ENCODE measurements at regions not wholly inside any gene's neighbourhood (a gene's known extent, or its start where the extent isn't known, plus 50 kb on each side); places are given as distances from the start of the nearest gene placed in this dataset.

GRCh38 chr2:78676921-78677696 lies 348.4 kb upstream of the REG3G start:
- TF ChIP-seq, protein P1, sequence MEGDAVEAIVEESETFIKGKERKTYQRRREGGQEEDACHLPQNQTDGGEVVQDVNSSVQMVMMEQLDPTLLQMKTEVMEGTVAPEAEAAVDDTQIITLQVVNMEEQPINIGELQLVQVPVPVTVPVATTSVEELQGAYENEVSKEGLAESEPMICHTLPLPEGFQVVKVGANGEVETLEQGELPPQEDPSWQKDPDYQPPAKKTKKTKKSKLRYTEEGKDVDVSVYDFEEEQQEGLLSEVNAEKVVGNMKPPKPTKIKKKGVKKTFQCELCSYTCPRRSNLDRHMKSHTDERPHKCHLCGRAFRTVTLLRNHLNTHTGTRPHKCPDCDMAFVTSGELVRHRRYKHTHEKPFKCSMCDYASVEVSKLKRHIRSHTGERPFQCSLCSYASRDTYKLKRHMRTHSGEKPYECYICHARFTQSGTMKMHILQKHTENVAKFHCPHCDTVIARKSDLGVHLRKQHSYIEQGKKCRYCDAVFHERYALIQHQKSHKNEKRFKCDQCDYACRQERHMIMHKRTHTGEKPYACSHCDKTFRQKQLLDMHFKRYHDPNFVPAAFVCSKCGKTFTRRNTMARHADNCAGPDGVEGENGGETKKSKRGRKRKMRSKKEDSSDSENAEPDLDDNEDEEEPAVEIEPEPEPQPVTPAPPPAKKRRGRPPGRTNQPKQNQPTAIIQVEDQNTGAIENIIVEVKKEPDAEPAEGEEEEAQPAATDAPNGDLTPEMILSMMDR (IDR thresholded peaks at IDR 0.05) = no peak
- TF ChIP-seq POLR2A (IDR thresholded peaks at IDR 0.05) (no peak), EP300 (IDR thresholded peaks at IDR 0.05) (no peak)

Data from sigmoid colon (tissue), 4 donors.